Heart left ventricle (tissue), 13 donors: ENCODE measurements at regions not wholly inside any gene's neighbourhood (a gene's known extent, or its start where the extent isn't known, plus 50 kb on each side); places are given as distances from the start of the nearest gene placed in this dataset.

Experiments used
- POLR2A ChIP-seq, 2 donors: fragments of 450-650 bp; IDR thresholded peaks; one replicate each; pipeline ENCODE4 v1.6.1; 2017; ENCODE audit warnings: antibody characterized with exemption in 2 of 2, mild to moderate bottlenecking in 2 of 2, moderate library complexity in 2 of 2
- TF ChIP-seq, protein P1 (sequence below), 12 donors: fragments of 200-600 bp; sonication (generic) in 4 of 12; IDR thresholded peaks; one replicate each; pipeline versions ENCODE4 v1.5.0 to v1.8.0; 2018 to 2022; ENCODE audit warnings: antibody characterized with exemption in 12 of 12, mild to moderate bottlenecking in 5 of 12
- donor health status: ischemic (EF 13 %, LVEDD 7.1; RV severe dilation, severe dysfunction).
- donor health status: DM: no; HTN: yes; CAD: no.
- donor health status: DM: no; HTN: no; CAD: no.
- donor health status: ischemic (EF 25% LVEDD 6.9; RV normal size, moderate dysfunction).
- donor health status: ischemic (EF 25% LVEDD 5.7; RV mildly dilated, moderate dysfunction).
- donor health status: ischemic (EF 35%, LVEDD 5.7; RV mildly dilated, moderate dysfunction).
- donor health status: nonischemic (EF 11% LVEDD 7.7; RV severe dilation, severe dysfunction).
- donor health status: DM: yes; HTN: yes; CAD: no.
- donor health status: PGD.
- donor health status: ischemic (EF 29% LVEDD 5.4; RV normal size, mild dysfunction).
- donor health status: nonischemic (EF 23%, LVEDD 6.1; RV moderate dilation, normal function).

DNA sequence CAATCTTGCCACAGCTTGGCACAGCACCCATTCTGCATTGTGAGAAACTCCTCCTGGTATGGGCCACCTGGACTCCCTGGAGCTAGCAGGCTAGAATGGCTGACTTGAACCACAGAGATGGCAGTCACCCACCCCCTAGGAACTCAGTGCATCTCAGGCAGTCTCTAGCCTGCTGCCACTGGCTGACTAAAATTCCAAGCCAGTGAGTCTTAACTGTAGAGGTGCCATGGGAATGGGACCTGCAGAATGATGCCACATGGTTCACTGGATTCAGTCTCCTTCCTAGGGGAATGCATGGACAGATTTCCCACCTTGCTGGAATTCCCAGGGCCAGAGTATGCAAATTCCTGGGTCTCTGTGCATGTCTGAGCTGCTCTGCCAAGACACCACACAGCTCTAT is 382.9 kb downstream of the MAN2A1 start:
- TF ChIP-seq, protein P1, sequence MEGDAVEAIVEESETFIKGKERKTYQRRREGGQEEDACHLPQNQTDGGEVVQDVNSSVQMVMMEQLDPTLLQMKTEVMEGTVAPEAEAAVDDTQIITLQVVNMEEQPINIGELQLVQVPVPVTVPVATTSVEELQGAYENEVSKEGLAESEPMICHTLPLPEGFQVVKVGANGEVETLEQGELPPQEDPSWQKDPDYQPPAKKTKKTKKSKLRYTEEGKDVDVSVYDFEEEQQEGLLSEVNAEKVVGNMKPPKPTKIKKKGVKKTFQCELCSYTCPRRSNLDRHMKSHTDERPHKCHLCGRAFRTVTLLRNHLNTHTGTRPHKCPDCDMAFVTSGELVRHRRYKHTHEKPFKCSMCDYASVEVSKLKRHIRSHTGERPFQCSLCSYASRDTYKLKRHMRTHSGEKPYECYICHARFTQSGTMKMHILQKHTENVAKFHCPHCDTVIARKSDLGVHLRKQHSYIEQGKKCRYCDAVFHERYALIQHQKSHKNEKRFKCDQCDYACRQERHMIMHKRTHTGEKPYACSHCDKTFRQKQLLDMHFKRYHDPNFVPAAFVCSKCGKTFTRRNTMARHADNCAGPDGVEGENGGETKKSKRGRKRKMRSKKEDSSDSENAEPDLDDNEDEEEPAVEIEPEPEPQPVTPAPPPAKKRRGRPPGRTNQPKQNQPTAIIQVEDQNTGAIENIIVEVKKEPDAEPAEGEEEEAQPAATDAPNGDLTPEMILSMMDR (IDR thresholded peaks at IDR 0.05): no peak
- TF ChIP-seq POLR2A (IDR thresholded peaks at IDR 0.05): no peak
